ENCODE measurements at regions not wholly inside any gene's neighbourhood (a gene's known extent, or its start where the extent isn't known, plus 50 kb on each side); places are given as distances from the start of the nearest gene placed in this dataset.

- TF ChIP-seq EZH2phosphoT487 (IDR thresholded peaks at IDR 0.05; ENCODE audit: low read depth, severe bottlenecking, unreplicated experiment) (no peak), CTCF (IDR thresholded peaks at IDR 0.05; ENCODE audit: poor library complexity) (no peak)
Measured at GRCh38 chr18:73638709-73639108, 508.9 kb downstream of the FBXO15 start.

Measured in hepatocyte (in vitro differentiated cells).